OCI-LY3 (cell line): ENCODE measurements at regions not wholly inside any gene's neighbourhood (a gene's known extent, or its start where the extent isn't known, plus 50 kb on each side); places are given as distances from the start of the nearest gene placed in this dataset.

Experiments
- CTCF ChIP-seq: fragments of 200-600, 300-600 bp; sonication (generic); IDR thresholded peaks from 2 replicates; pipeline ENCODE4 v1.5.1; 2014; ENCODE audit warnings: antibody characterized with exemption, low read length, low read depth
- EZH2phosphoT487 ChIP-seq: fragments of 200-600 bp; shearing (Covaris generic); IDR thresholded peaks from 2 replicates; pipeline ENCODE4 v1.6.1; 2018; ENCODE audit warnings: antibody characterized with exemption, mixed run types, low read depth

DNA sequence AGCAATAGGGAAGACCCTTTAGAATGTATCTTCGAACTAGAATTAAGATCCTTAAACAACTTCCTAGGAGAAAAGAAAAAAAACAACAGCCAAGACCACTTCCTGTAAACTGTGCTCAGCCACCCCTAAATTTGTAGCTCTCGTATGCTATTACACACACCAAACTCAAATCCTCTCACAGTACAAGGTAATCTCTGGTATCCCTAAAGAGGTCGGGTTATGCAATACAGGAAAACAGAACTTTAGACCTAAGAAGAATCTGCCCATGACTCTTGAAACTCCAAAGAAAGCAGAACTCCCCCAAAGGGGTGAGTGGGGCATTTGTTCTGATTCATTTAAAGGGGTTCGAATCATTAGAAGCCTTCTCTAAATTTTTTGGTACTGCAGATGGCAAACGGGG is 170.9 kb upstream of the CASK start:
- TF ChIP-seq CTCF (no peak), EZH2phosphoT487 (no peak)
